IMR-90 (cell line): ENCODE measurements at regions not wholly inside any gene's neighbourhood (a gene's known extent, or its start where the extent isn't known, plus 50 kb on each side); places are given as distances from the start of the nearest gene placed in this dataset.
A peak's percentile ranks its signal among the peaks of the same experiment; 100 is the strongest.

Source experiments
- ATAC-seq: fragments of 200-7000 bp; cut with Tn5 transposase; 2 replicates; pipeline ENCODE4 v1.9.1; 2020; ENCODE audit warnings: low read depth, mild to moderate bottlenecking, moderate library complexity
- BruUV-seq: library from RNA; stranded (reverse); fragments of 400-500 nt; replicated peaks from 2 replicates; lab custom pipeline; 2021; lab: Mats Ljungman, UMichigan
- CTCF ChIA-PET: fragments of 300-600 bp; formaldehyde crosslinking; extraction: SDS; loops from one replicate; lab custom pipeline; 2021; ENCODE audit warnings: antibody characterized with exemption; lab: Yijun Ruan, JAX
- POLR2A ChIA-PET: fragments of 300-600 bp; sonication (Branson Sonifier 250); formaldehyde crosslinking; loops from one replicate; lab custom pipeline; 2022; ENCODE audit warnings: antibody characterized with exemption; ENCODE audit not compliant: unreplicated experiment; lab: Charles Lee
- DNase-seq: peaks from one replicate; pipeline ENCODE4 v3.0.0; 2013
- H2AFZ ChIP-seq: replicated peaks from 2 replicates; pipeline ENCODE3; 2013; ENCODE audit warnings: low read length, mild to moderate bottlenecking; ENCODE audit not compliant: poor library complexity
- H2AK5ac ChIP-seq: 2 replicates; pipeline ENCODE4 v1.6.1; 2013; ENCODE audit warnings: low read depth, low read length, inconsistent platforms
- H2AK9ac ChIP-seq: replicated peaks from 2 replicates; pipeline ENCODE3; 2013; ENCODE audit warnings: mild to moderate bottlenecking, low read depth, low read length, moderate library complexity; ENCODE audit not compliant: poor library complexity
- H2BK120ac ChIP-seq: 2 replicates; pipeline ENCODE4 v1.6.1; 2013; ENCODE audit warnings: low read depth, low read length, inconsistent platforms
- H2BK15ac ChIP-seq: 3 replicates; pipeline ENCODE4 v1.6.1; 2013; ENCODE audit warnings: low read depth, low read length, inconsistent platforms
- H2BK20ac ChIP-seq: 2 replicates; pipeline ENCODE4 v1.6.1; 2013; ENCODE audit warnings: low read depth, mild to moderate bottlenecking, inconsistent platforms, low read length, moderate library complexity
- H2BK5ac ChIP-seq: 2 replicates; pipeline ENCODE4 v1.6.1; 2013; ENCODE audit warnings: mild to moderate bottlenecking, low read depth, low read length, inconsistent platforms; ENCODE audit not compliant: poor library complexity, severe bottlenecking
- H3K14ac ChIP-seq: replicated peaks from 2 replicates; pipeline ENCODE4 v1.6.1; 2013; ENCODE audit warnings: low read depth, low read length, inconsistent platforms
- H3K18ac ChIP-seq: 2 replicates; pipeline ENCODE4 v1.6.1; 2013; ENCODE audit warnings: low read depth, low read length, control low read depth
- H3K23ac ChIP-seq: 2 replicates; pipeline ENCODE4 v1.6.1; 2013; ENCODE audit warnings: low read depth, low read length, inconsistent platforms
- H3K27ac ChIP-seq: 2 replicates; pipeline ENCODE4 v1.5.1; 2013; ENCODE audit warnings: mild to moderate bottlenecking, control low read depth, low read length; ENCODE audit not compliant: insufficient read depth
- H3K27me3 ChIP-seq: 2 replicates; pipeline ENCODE4 v1.6.1; 2013; ENCODE audit warnings: low read length; ENCODE audit not compliant: control insufficient read depth, insufficient read depth
- H3K36me3 ChIP-seq: 2 replicates; pipeline ENCODE4 v1.6.1; 2013; ENCODE audit warnings: low read length, mixed read lengths; ENCODE audit not compliant: control insufficient read depth, insufficient read depth
- H3K4ac ChIP-seq: 2 replicates; pipeline ENCODE4 v1.6.1; 2013; ENCODE audit warnings: low read depth, low read length, inconsistent platforms
- H3K4me1 ChIP-seq: 2 replicates; pipeline ENCODE4 v1.6.1; 2013; ENCODE audit warnings: low read length, mixed read lengths; ENCODE audit not compliant: control insufficient read depth, insufficient read depth
- H3K4me2 ChIP-seq: 2 replicates; pipeline ENCODE4 v1.6.1; 2013; ENCODE audit warnings: low read depth, mild to moderate bottlenecking, control low read depth, low read length, moderate library complexity
- H3K4me3 ChIP-seq: 2 replicates; pipeline ENCODE4 v1.5.1; 2013; ENCODE audit warnings: low read depth, mild to moderate bottlenecking, control low read depth, low read length, moderate library complexity; ENCODE audit not compliant: insufficient read depth
- H3K56ac ChIP-seq: 2 replicates; pipeline ENCODE4 v1.6.1; 2013; ENCODE audit warnings: low read length, inconsistent platforms; ENCODE audit not compliant: insufficient read depth; ENCODE audit errors: extremely low read depth
- H3K79me1 ChIP-seq, 2 experiments: 2 replicates each; pipeline ENCODE4 v1.6.1; 2013; ENCODE audit warnings: low read length in 2 of 2, inconsistent platforms in 1 of 2, low read depth in 1 of 2
- H3K9ac ChIP-seq: 2 replicates; pipeline ENCODE4 v1.6.1; 2013; ENCODE audit warnings: low read depth, low read length, control low read depth
- H3K9me1 ChIP-seq: 2 replicates; pipeline ENCODE4 v1.6.1; 2013; ENCODE audit warnings: low read length, inconsistent platforms; ENCODE audit not compliant: insufficient read depth
- H3K9me3 ChIP-seq: 2 replicates; pipeline ENCODE4 v1.6.1; 2013; ENCODE audit warnings: low read length; ENCODE audit not compliant: control insufficient read depth, insufficient read depth
- H4K20me1 ChIP-seq: 2 replicates; pipeline ENCODE4 v1.6.1; 2013; ENCODE audit warnings: low read length, inconsistent platforms; ENCODE audit not compliant: insufficient read depth
- H4K5ac ChIP-seq: 2 replicates; pipeline ENCODE4 v1.6.1; 2013; ENCODE audit warnings: mild to moderate bottlenecking, low read depth, low read length, control low read depth
- H4K8ac ChIP-seq, 2 experiments: 2 replicates each; pipeline ENCODE4 v1.6.1; 2013; ENCODE audit warnings: low read depth in 2 of 2, low read length in 2 of 2, control low read depth in 1 of 2, inconsistent platforms in 1 of 2
- H4K91ac ChIP-seq: 2 replicates; pipeline ENCODE4 v1.6.1; 2013; ENCODE audit warnings: low read depth, low read length, inconsistent platforms; ENCODE audit not compliant: insufficient read depth
- BHLHE40 ChIP-seq: fragments of 150-350 bp; IDR thresholded peaks from 2 replicates; pipeline ENCODE4 v1.6.1; 2016; ENCODE audit warnings: mild to moderate bottlenecking, low read depth, low read length
- CEBPB ChIP-seq: IDR thresholded peaks from 2 replicates; pipeline ENCODE4 v1.6.1; 2012; ENCODE audit warnings: low read depth, low read length, improper control_type of control experiment
- CHD1 ChIP-seq: IDR thresholded peaks from 2 replicates; pipeline ENCODE4 v1.6.1; 2012; ENCODE audit warnings: low read depth, low read length, improper control_type of control experiment
- CTCF ChIP-seq: conservative IDR thresholded peaks from 2 replicates; pipeline ENCODE4 v1.5.1; 2012; ENCODE audit warnings: mild to moderate bottlenecking, low read depth, low read length, improper control_type of control experiment
- FOS ChIP-seq: fragments of 150-350 bp; IDR thresholded peaks from 2 replicates; pipeline ENCODE4 v1.6.1; 2016; ENCODE audit warnings: low read depth, low read length
- MAFK ChIP-seq: IDR thresholded peaks from 2 replicates; pipeline ENCODE4 v1.6.1; 2012; ENCODE audit warnings: low read depth, low read length, improper control_type of control experiment
- MXI1 ChIP-seq: IDR thresholded peaks from 2 replicates; pipeline ENCODE4 v1.6.1; 2012; ENCODE audit warnings: low read depth, mild to moderate bottlenecking, low read length, moderate library complexity, borderline replicate concordance
- NFE2L2 ChIP-seq: fragments of 150-350 bp; IDR thresholded peaks from 2 replicates; pipeline ENCODE4 v1.6.1; 2016; ENCODE audit warnings: low read depth, mild to moderate bottlenecking, low read length
- POLR2A ChIP-seq: IDR thresholded peaks from 2 replicates; pipeline ENCODE4 v1.6.1; 2012; ENCODE audit warnings: mild to moderate bottlenecking, low read depth, low read length
- RAD21 ChIP-seq: IDR thresholded peaks from 2 replicates; pipeline ENCODE4 v1.6.1; 2012; ENCODE audit warnings: low read length, improper control_type of control experiment
- RCOR1 ChIP-seq: IDR thresholded peaks from 2 replicates; pipeline ENCODE4 v1.6.1; 2012; ENCODE audit warnings: mild to moderate bottlenecking, low read length, improper control_type of control experiment; ENCODE audit not compliant: insufficient replicate concordance
- RFX5 ChIP-seq: IDR thresholded peaks from 2 replicates; pipeline ENCODE4 v1.8.0; 2012; ENCODE audit warnings: low read depth, mild to moderate bottlenecking, low read length, moderate library complexity
- SMC3 ChIP-seq: fragments of 150-350 bp; IDR thresholded peaks from 2 replicates; pipeline ENCODE4 v1.6.1; 2016; ENCODE audit warnings: low read depth, mild to moderate bottlenecking, antibody characterized with exemption, low read length, moderate library complexity
- WGBS, 2 experiments: methylation state at CpG; one replicate each; pipeline versions ENCODE4 v1.1.5 to v1.1.7; 2013; ENCODE audit warnings: missing lambda C conversion rate in 2 of 2; ENCODE audit not compliant: insufficient read length in 1 of 2; ENCODE audit errors: extremely low coverage in 2 of 2; 5-methylcytosine and 5-hydroxymethylcytosine counted together
- dilution Hi-C: fragments of 300-500 bp; cut with HindIII; formaldehyde crosslinking; loops from one replicate; pipeline ENCODE4 v1.14.3; 2018; ENCODE audit warnings: low sequenced_read_pairs; ENCODE audit not compliant: unreplicated experiment
- in situ Hi-C: fragments of 300-500 bp; cut with MboI; formaldehyde crosslinking; loops from 3 replicates; pipeline ENCODE4 v1.14.3; 2019; ENCODE audit warnings: low sequenced_read_pairs, inconsistent platforms, mixed read lengths
- intact Hi-C: fragments of 100-400 bp; cut with micrococcal nuclease; formaldehyde crosslinking; loops from 2 replicates; pipeline ENCODE4 v1.10.0; 2022
- TF ChIP-seq, protein P1 (sequence below): fragments of 150-350 bp; IDR thresholded peaks from 2 replicates; pipeline ENCODE4 v1.6.1; 2017; ENCODE audit warnings: mild to moderate bottlenecking, antibody characterized with exemption, low read length, low read depth

GRCh38 chr18:40531051-40531450 is 1424.0 kb upstream of the PIK3C3 start:
- Histone ChIP-seq H2AK9ac (no peak overlapping the region), H2BK20ac (no peak overlapping the region), H2BK15ac (no peak overlapping the region), H2AK5ac (no peak overlapping the region), H3K4me1 (no peaks in the 10 kb centered on the region), H3K4ac (no peak overlapping the region), H2AFZ (no peak overlapping the region), H4K8ac (no peak overlapping the region), H4K20me1 (no peaks in the 10 kb centered on the region), H3K36me3 (no peaks in the 10 kb centered on the region), H3K79me1 (no peaks in the 10 kb centered on the region), H3K56ac (no peak overlapping the region), H4K91ac (no peak overlapping the region), H3K18ac (no peak overlapping the region), H3K23ac (no peak overlapping the region), H3K4me3 (no peak overlapping the region), H2BK120ac (no peak overlapping the region), H2BK5ac (no peak overlapping the region), H3K27ac (no peak overlapping the region), H3K9me1 (peaks cover 3% of the 10 kb centered on the region; the same call in 1 of the 2 replicates), H3K4me2 (no peak overlapping the region), H4K5ac (no peak overlapping the region), H3K27me3 (no peaks in the 10 kb centered on the region), H3K9me3 (no peaks in the 10 kb centered on the region), H3K9ac (no peak overlapping the region), H3K14ac (no peak overlapping the region)
- TF ChIP-seq NFE2L2 (no peak), RCOR1 (no peak), POLR2A (no peak), SMC3 (no peak), CHD1 (no peak), CEBPB (no peak), MAFK (no peak), FOS (no peak), BHLHE40 (no peak), RAD21 (no peak), MXI1 (no peak), CTCF (no peak), RFX5 (no peak)
- TF ChIP-seq, protein P1, sequence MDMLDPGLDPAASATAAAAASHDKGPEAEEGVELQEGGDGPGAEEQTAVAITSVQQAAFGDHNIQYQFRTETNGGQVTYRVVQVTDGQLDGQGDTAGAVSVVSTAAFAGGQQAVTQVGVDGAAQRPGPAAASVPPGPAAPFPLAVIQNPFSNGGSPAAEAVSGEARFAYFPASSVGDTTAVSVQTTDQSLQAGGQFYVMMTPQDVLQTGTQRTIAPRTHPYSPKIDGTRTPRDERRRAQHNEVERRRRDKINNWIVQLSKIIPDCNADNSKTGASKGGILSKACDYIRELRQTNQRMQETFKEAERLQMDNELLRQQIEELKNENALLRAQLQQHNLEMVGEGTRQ, result no peak
- intact Hi-C loops, result no loop called here
- ATAC-seq (no peak), DNase-seq (peak; percentile 38)
- no CpG with 5 or more reads among the region's 2 CpGs for WGBS, 2 experiments
- BruUV-seq, result no TSS peak
- in situ Hi-C loops, result no loop called here
- ChIA-PET CTCF (no interaction called here), POLR2A (no interaction called here)
- dilution Hi-C loops, result no loop called here
